Hepatocyte (in vitro differentiated cells): ENCODE measurements at regions not wholly inside any gene's neighbourhood (a gene's known extent, or its start where the extent isn't known, plus 50 kb on each side); places are given as distances from the start of the nearest gene placed in this dataset.

ENCODE experiments used
- DNase-seq: peaks from one replicate; pipeline ENCODE4 v3.0.0-alpha.2; 2016; ENCODE audit warnings: low spot score
- H2AFZ ChIP-seq: fragments of 200-600 bp; sonication (generic); 2 replicates; pipeline ENCODE4 v1.6.0; 2016; ENCODE audit warnings: antibody characterized with exemption, mild to moderate bottlenecking
- H3K27ac ChIP-seq: fragments of 200-600 bp; sonication (generic); 2 replicates; pipeline ENCODE4 v1.5.1; 2016; ENCODE audit warnings: mild to moderate bottlenecking
- H3K27me3 ChIP-seq: fragments of 200-600 bp; sonication (generic); 2 replicates; pipeline ENCODE4 v1.6.1; 2016
- H3K36me3 ChIP-seq: fragments of 200-600 bp; sonication (generic); replicated peaks from 2 replicates; pipeline ENCODE4 v1.5.1; 2016; ENCODE audit warnings: low read depth; ENCODE audit not compliant: insufficient read depth
- H3K4me1 ChIP-seq: fragments of 200-600 bp; sonication (generic); 2 replicates; pipeline ENCODE4 v1.5.1; 2016; ENCODE audit warnings: mild to moderate bottlenecking, moderate library complexity; ENCODE audit not compliant: insufficient read depth
- H3K4me2 ChIP-seq: fragments of 200-600 bp; sonication (generic); 2 replicates; pipeline ENCODE4 v1.6.0; 2016
- H3K4me3 ChIP-seq: fragments of 200-600 bp; sonication (generic); 2 replicates; pipeline ENCODE4 v1.5.1; 2016; ENCODE audit warnings: mild to moderate bottlenecking
- H3K79me2 ChIP-seq: fragments of 200-600 bp; sonication (generic); 2 replicates; pipeline ENCODE4 v1.6.0; 2017; ENCODE audit warnings: mild to moderate bottlenecking
- H3K9me2 ChIP-seq: fragments of 200-600 bp; sonication (generic); replicated peaks from 2 replicates; pipeline ENCODE4 v1.6.0; 2017; ENCODE audit warnings: mild to moderate bottlenecking; ENCODE audit not compliant: insufficient read depth
- H3K9me3 ChIP-seq: fragments of 200-600 bp; sonication (generic); 2 replicates; pipeline ENCODE4 v1.5.1; 2016; ENCODE audit warnings: low read depth, mild to moderate bottlenecking
- H4K20me1 ChIP-seq: fragments of 200-600 bp; sonication (generic); 2 replicates; pipeline ENCODE4 v1.6.0; 2016; ENCODE audit warnings: mild to moderate bottlenecking; ENCODE audit not compliant: insufficient read depth, poor library complexity, severe bottlenecking
- EZH2 ChIP-seq: fragments of 200-600 bp; sonication (generic); IDR thresholded peaks from 2 replicates; pipeline ENCODE4 v1.6.1; 2016; ENCODE audit warnings: antibody characterized with exemption, mild to moderate bottlenecking, borderline replicate concordance
- EZH2phosphoT487 ChIP-seq: fragments of 200-600 bp; sonication (generic); IDR thresholded peaks from one replicate; pipeline ENCODE4 v1.6.1; 2018; ENCODE audit warnings: antibody characterized with exemption, mild to moderate bottlenecking, low read depth, moderate library complexity; ENCODE audit not compliant: unreplicated experiment, severe bottlenecking
- WGBS: methylation state at CpG from one replicate; pipeline ENCODE4 v1.1.6; 2016; ENCODE audit warnings: low lambda C conversion rate; ENCODE audit errors: missing lambda C conversion rate; 5-methylcytosine and 5-hydroxymethylcytosine counted together
- TF ChIP-seq, protein P1 (sequence below): fragments of 200-600 bp; sonication (generic); IDR thresholded peaks from 2 replicates; pipeline ENCODE4 v1.5.1; 2016; ENCODE audit warnings: antibody characterized with exemption, mild to moderate bottlenecking; ENCODE audit not compliant: poor library complexity

DNA sequence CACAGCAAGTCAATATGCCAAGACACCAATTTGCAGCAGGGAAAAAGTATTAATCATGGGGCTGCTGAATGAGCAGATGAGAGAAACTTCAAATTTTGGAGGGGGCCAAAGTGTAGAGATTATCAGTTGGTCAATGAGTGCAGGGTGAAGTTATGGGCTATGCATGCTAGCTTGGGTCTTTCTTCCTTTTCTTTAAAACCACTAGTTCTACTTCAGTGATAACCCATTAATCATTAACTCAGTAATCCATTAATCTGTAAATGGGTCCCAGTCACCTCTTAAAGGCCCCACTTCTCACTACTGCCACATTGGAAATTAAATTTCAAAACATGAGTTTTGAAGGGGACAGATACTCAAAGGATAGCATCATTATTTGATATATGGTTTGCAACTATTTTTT, 688.6 kb upstream of the ADGRL4 start:
- no peaks in the 10 kb centered on the region for H3K27me3 ChIP-seq
- H4K20me1 ChIP-seq = no peaks in the 10 kb centered on the region

DNA sequence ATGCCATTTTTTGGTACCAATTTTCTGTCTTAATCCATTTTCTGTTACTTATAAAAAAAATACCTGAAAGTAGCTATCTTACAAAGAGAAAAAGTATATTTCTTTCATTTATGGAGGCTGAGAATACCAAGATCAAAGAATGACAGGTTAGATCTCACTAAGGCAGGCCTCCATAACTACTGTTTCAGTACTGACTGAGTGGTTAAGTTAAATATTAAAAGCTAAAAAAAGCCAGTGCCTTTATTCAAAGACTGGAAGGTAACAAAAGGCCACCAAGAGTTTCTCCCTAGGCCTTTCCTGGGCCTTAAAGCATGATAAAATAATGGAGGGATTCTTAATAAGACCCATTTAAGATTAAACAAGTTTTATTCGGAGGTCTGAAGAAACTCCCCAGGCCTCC, 687.7 kb upstream of the ADGRL4 start:
- peak overlapping the region; percentile 17 for H3K27ac ChIP-seq
- H3K9me3 ChIP-seq = no peaks in the 10 kb centered on the region
- H3K36me3 ChIP-seq = no peaks in the 10 kb centered on the region
- H3K27me3 ChIP-seq = no peaks in the 10 kb centered on the region
- no peaks in the 10 kb centered on the region for H3K9me2 ChIP-seq
- no peaks in the 10 kb centered on the region for H3K79me2 ChIP-seq
- WGBS = 15% methylated on average over 1 of the region's 1 CpG
- H3K4me2 ChIP-seq = peak overlapping the region; percentile 47
- DNase-seq = no peak
- H3K4me3 ChIP-seq = no peak overlapping the region
- peaks cover 31% of the 10 kb centered on the region for H3K4me1 ChIP-seq
- H4K20me1 ChIP-seq = no peaks in the 10 kb centered on the region
- H2AFZ ChIP-seq = no peak overlapping the region
- TF ChIP-seq EZH2phosphoT487 (no peak), EZH2 (no peak)

More for the DNA sequence above, 688.6 kb upstream of the ADGRL4 start:
- H3K27ac ChIP-seq = no peak overlapping the region
- no peak overlapping the region for H2AFZ ChIP-seq
- no peaks in the 10 kb centered on the region for H3K79me2 ChIP-seq
- no peak overlapping the region for H3K4me3 ChIP-seq
- no peak for DNase-seq
- TF ChIP-seq, protein P1, sequence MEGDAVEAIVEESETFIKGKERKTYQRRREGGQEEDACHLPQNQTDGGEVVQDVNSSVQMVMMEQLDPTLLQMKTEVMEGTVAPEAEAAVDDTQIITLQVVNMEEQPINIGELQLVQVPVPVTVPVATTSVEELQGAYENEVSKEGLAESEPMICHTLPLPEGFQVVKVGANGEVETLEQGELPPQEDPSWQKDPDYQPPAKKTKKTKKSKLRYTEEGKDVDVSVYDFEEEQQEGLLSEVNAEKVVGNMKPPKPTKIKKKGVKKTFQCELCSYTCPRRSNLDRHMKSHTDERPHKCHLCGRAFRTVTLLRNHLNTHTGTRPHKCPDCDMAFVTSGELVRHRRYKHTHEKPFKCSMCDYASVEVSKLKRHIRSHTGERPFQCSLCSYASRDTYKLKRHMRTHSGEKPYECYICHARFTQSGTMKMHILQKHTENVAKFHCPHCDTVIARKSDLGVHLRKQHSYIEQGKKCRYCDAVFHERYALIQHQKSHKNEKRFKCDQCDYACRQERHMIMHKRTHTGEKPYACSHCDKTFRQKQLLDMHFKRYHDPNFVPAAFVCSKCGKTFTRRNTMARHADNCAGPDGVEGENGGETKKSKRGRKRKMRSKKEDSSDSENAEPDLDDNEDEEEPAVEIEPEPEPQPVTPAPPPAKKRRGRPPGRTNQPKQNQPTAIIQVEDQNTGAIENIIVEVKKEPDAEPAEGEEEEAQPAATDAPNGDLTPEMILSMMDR = no peak
- TF ChIP-seq EZH2 = no peak
- H3K4me1 ChIP-seq = peaks cover 31% of the 10 kb centered on the region
- H3K9me3 ChIP-seq = no peaks in the 10 kb centered on the region
- no peaks in the 10 kb centered on the region for H3K9me2 ChIP-seq
- H3K4me2 ChIP-seq = peak overlapping the region; percentile 47
- no peaks in the 10 kb centered on the region for H3K36me3 ChIP-seq

DNA sequence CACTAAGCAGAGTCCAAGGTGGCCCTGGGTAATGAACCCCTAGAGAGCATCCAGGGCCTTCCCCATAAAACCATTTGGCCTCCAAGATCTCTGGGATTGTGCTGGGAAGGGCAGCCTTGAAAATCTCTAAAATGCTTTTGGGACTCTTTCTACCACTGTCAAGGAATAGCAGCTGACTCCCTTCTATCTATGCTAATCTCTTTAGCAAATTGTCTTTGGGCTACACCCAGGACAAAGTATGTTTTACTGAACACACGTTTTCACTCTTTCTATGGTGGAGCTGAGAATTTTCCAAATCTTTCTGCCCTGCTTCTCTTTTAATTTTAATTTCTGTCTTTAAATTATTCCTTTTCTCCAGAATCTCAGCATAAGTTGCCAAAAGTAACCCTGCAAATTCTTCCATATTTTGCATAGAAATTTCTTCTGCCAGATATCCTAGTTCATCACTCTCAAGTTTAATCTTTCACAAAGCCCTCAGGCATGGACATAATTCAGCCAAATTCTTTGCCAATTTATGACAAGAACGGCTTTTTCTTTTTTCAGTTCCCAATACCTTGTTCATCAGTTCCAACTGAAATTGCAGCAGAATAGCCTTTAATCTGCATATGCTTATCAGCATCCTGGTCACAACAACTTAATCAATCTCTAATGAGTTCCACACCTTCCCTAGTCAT, 687.0 kb upstream of the ADGRL4 start:
- DNase-seq = no peak
- WGBS = 49% methylated on average over 2 of the region's 2 CpGs

DNA sequence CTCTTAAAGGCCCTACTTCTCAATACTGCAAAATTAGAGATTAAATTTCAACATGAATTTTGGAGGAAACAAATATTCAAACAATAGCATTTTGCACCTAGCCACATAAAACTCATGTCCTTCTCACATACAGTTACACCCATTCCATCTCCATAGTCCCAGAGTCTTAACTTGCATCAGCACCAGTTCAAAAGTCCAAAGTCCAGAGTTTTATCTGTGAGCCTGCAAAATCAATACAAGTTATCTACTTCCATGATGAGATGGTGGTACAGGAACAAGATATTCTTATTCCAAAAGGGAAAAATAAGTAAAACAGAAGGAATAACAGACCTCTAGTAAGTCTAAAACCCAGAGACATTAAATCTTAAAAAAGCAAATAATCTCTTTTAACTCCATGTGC, 686.0 kb upstream of the ADGRL4 start:
- H4K20me1 ChIP-seq = no peaks in the 10 kb centered on the region
- H3K27me3 ChIP-seq = no peaks in the 10 kb centered on the region
- H3K4me3 ChIP-seq = no peak overlapping the region
- H3K36me3 ChIP-seq = no peaks in the 10 kb centered on the region
- H3K4me2 ChIP-seq = no peak overlapping the region
- TF ChIP-seq, protein P1 = no peak
- TF ChIP-seq EZH2 (no peak), EZH2phosphoT487 (no peak)
- no peaks in the 10 kb centered on the region for H3K9me2 ChIP-seq
- DNase-seq = peak; percentile 10
- H3K4me1 ChIP-seq = peaks cover 31% of the 10 kb centered on the region
- no peaks in the 10 kb centered on the region for H3K9me3 ChIP-seq
- no peak overlapping the region for H3K27ac ChIP-seq
- no peak overlapping the region for H2AFZ ChIP-seq
- no peaks in the 10 kb centered on the region for H3K79me2 ChIP-seq

More for the DNA sequence above, 687.0 kb upstream of the ADGRL4 start:
- H3K4me2 ChIP-seq = peak overlapping the region; percentile 47
- H4K20me1 ChIP-seq = no peaks in the 10 kb centered on the region
- no peaks in the 10 kb centered on the region for H3K79me2 ChIP-seq
- no peak overlapping the region for H3K4me3 ChIP-seq
- TF ChIP-seq EZH2 (no peak), EZH2phosphoT487 (no peak)
- TF ChIP-seq, protein P1 = no peak
- no peaks in the 10 kb centered on the region for H3K9me3 ChIP-seq
- no peaks in the 10 kb centered on the region for H3K27me3 ChIP-seq
- no peaks in the 10 kb centered on the region for H3K9me2 ChIP-seq
- no peak overlapping the region for H2AFZ ChIP-seq
- H3K4me1 ChIP-seq = peaks cover 31% of the 10 kb centered on the region
- H3K27ac ChIP-seq = peak overlapping the region; percentile 22
- no peaks in the 10 kb centered on the region for H3K36me3 ChIP-seq
